Heart left ventricle (tissue), 13 donors: ENCODE measurements at regions not wholly inside any gene's neighbourhood (a gene's known extent, or its start where the extent isn't known, plus 50 kb on each side); places are given as distances from the start of the nearest gene placed in this dataset.

ENCODE experiments used
- CTCF ChIP-seq, 12 donors: fragments of 200-600 bp; sonication (generic) in 4 of 12; IDR thresholded peaks; one replicate each; pipeline versions ENCODE4 v1.5.0 to v1.8.0; 2018 to 2022; ENCODE audit warnings: antibody characterized with exemption in 12 of 12, mild to moderate bottlenecking in 5 of 12
- POLR2A ChIP-seq, 2 donors: fragments of 450-650 bp; IDR thresholded peaks; one replicate each; pipeline ENCODE4 v1.6.1; 2017; ENCODE audit warnings: antibody characterized with exemption in 2 of 2, mild to moderate bottlenecking in 2 of 2, moderate library complexity in 2 of 2
- donor health status: ischemic (EF 13 %, LVEDD 7.1; RV severe dilation, severe dysfunction).
- donor health status: DM: no; HTN: yes; CAD: no.
- donor health status: DM: no; HTN: no; CAD: no.
- donor health status: ischemic (EF 25% LVEDD 6.9; RV normal size, moderate dysfunction).
- donor health status: ischemic (EF 25% LVEDD 5.7; RV mildly dilated, moderate dysfunction).
- donor health status: ischemic (EF 35%, LVEDD 5.7; RV mildly dilated, moderate dysfunction).
- donor health status: nonischemic (EF 11% LVEDD 7.7; RV severe dilation, severe dysfunction).
- donor health status: DM: yes; HTN: yes; CAD: no.
- donor health status: PGD.
- donor health status: ischemic (EF 29% LVEDD 5.4; RV normal size, mild dysfunction).
- donor health status: nonischemic (EF 23%, LVEDD 6.1; RV moderate dilation, normal function).

- TF ChIP-seq CTCF (IDR thresholded peaks at IDR 0.05) = no peak
- TF ChIP-seq POLR2A (IDR thresholded peaks at IDR 0.05) = no peak
Measured at GRCh38 chr7:111653846-111654245, 91.6 kb upstream of the IMMP2L start.
